ENCODE measurements at regions not wholly inside any gene's neighbourhood (a gene's known extent, or its start where the extent isn't known, plus 50 kb on each side); places are given as distances from the start of the nearest gene placed in this dataset.

DNA sequence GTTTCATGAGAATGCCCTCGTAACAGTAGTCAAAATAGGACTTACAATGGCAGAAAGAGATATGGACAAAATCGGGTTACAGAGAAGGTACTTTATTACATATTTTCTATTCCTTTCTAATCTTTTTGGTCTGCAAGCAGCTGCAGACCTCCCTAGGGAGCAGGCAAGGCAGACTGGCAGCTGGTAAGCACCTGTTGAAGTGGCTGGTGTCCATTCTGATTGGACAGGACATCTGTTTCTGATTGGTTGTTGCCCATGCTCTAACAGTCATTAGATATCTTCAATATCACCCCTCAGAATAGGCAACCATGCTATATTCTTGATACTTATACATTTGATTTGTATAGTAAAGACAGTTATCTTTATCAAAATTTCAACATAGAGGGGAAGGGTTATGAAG lies 606.3 kb downstream of the KCNJ2 start:
- TF ChIP-seq, protein P1, sequence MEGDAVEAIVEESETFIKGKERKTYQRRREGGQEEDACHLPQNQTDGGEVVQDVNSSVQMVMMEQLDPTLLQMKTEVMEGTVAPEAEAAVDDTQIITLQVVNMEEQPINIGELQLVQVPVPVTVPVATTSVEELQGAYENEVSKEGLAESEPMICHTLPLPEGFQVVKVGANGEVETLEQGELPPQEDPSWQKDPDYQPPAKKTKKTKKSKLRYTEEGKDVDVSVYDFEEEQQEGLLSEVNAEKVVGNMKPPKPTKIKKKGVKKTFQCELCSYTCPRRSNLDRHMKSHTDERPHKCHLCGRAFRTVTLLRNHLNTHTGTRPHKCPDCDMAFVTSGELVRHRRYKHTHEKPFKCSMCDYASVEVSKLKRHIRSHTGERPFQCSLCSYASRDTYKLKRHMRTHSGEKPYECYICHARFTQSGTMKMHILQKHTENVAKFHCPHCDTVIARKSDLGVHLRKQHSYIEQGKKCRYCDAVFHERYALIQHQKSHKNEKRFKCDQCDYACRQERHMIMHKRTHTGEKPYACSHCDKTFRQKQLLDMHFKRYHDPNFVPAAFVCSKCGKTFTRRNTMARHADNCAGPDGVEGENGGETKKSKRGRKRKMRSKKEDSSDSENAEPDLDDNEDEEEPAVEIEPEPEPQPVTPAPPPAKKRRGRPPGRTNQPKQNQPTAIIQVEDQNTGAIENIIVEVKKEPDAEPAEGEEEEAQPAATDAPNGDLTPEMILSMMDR (IDR thresholded peaks at IDR 0.05; ENCODE audit: low read length): no peak
- TF ChIP-seq EZH2 (IDR thresholded peaks at IDR 0.05; ENCODE audit: borderline replicate concordance, low read length): no peak

Measured in OCI-LY1 (cell line).